Prostate gland (tissue), 2 donors: ENCODE measurements at regions not wholly inside any gene's neighbourhood (a gene's known extent, or its start where the extent isn't known, plus 50 kb on each side); places are given as distances from the start of the nearest gene placed in this dataset.
"Not testable (repeated sequence)": the region's sequence is repeated elsewhere in the genome, so short reads cannot be mapped to it uniquely, and the experiment has no call there.

Experiments
- DNase-seq: peaks from one replicate; pipeline ENCODE4 v3.0.0-alpha.2; 2019; ENCODE audit warnings: low spot score
- H3K27ac ChIP-seq, 2 donors: fragments of 200-600 bp; sonication (generic); 2 replicates each; pipeline ENCODE4 v1.5.1; 2017 to 2019
- H3K27me3 ChIP-seq: fragments of 200-600 bp; sonication (generic); replicated peaks from 2 replicates; pipeline ENCODE4 v1.5.1; 2019; ENCODE audit not compliant: insufficient read depth
- H3K36me3 ChIP-seq, 2 donors: fragments of 200-600 bp; sonication (generic); 1 replicate in 1 of 2; 2 replicates in 1 of 2; pipeline versions ENCODE4 v1.5.1 to v1.8.1; 2017 to 2019
- H3K4me1 ChIP-seq: fragments of 200-600 bp; sonication (generic); replicated peaks from 2 replicates; pipeline ENCODE4 v1.5.1; 2019
- H3K4me3 ChIP-seq, 2 donors: fragments of 200-600 bp; sonication (generic); 2 replicates each; pipeline ENCODE4 v1.5.1; 2017 to 2019
- H3K9me3 ChIP-seq: fragments of 200-600 bp; sonication (generic); 2 replicates; pipeline ENCODE4 v1.5.1; 2017
- CTCF ChIP-seq, 4 experiments: fragments of 200-600 bp in 2 of 4; fragments of 450-650 bp in 2 of 4; sonication (generic) in 2 of 4; IDR thresholded peaks; 1 replicate in 3 of 4; 2 replicates in 1 of 4; pipeline ENCODE4 v1.5.1; 2016 to 2019; ENCODE audit warnings: antibody characterized with exemption in 4 of 4, mild to moderate bottlenecking in 2 of 4, moderate library complexity in 2 of 4
- POLR2A ChIP-seq: fragments of 450-650 bp; IDR thresholded peaks from one replicate; pipeline ENCODE4 v1.6.1; 2016; ENCODE audit warnings: antibody characterized with exemption, mild to moderate bottlenecking
- POLR2AphosphoS5 ChIP-seq: sonication (generic); formaldehyde crosslinking; IDR thresholded peaks from one replicate; pipeline ENCODE4 v1.6.1; 2017; ENCODE audit warnings: antibody characterized with exemption
- WGBS: methylation state at CpG from one replicate; pipeline ENCODE4 v1.1.5; 2018; 5-methylcytosine and 5-hydroxymethylcytosine counted together
- intact Hi-C: fragments of 100-400 bp; cut with DNase I; formaldehyde crosslinking; loops from one replicate; pipeline ENCODE4 v1.14.2; 2022

- Histone ChIP-seq H3K27ac (no peak overlapping the region), H3K9me3 (no peaks in the 10 kb centered on the region), H3K36me3 (no peaks in the 10 kb centered on the region), H3K4me1 (peaks cover 4% of the 10 kb centered on the region), H3K27me3 (no peaks in the 10 kb centered on the region), H3K4me3 (no peak overlapping the region)
- TF ChIP-seq POLR2A: no peak
- no peak for TF ChIP-seq CTCF (IDR thresholded peaks at IDR 0.05)
- no peak for TF ChIP-seq POLR2AphosphoS5
- 100% methylated on average over 1 of the region's 1 CpG for WGBS
- no peak for DNase-seq
- intact Hi-C loops: no loop called here
Observed at GRCh38 chr20:17862171-17862570, 106.4 kb downstream of the SNX5 start.

- H3K4me3 ChIP-seq, DNase-seq, H3K9me3 ChIP-seq, H3K27me3 ChIP-seq, H3K27ac ChIP-seq, H3K36me3 ChIP-seq, intact Hi-C loops, H3K4me1 ChIP-seq: not testable (repeated sequence)
- 97% methylated on average over 9 of the region's 9 CpGs for WGBS
Observed at GRCh38 chr20:17861620-17862019, 107.0 kb downstream of the SNX5 start.

GRCh38 chr20:17860301-17861197 lies 108.0 kb downstream of the SNX5 start:
- WGBS: 90% methylated on average over 15 of the region's 15 CpGs
- intact Hi-C loops: no loop called here
- no peak overlapping the region for H3K4me3 ChIP-seq

GRCh38 chr20:17859616-17860232 lies 108.9 kb downstream of the SNX5 start:
- Histone ChIP-seq H3K9me3 (no peaks in the 10 kb centered on the region), H3K4me1 (peaks cover 4% of the 10 kb centered on the region), H3K36me3 (no peaks in the 10 kb centered on the region), H3K27me3 (no peaks in the 10 kb centered on the region), H3K27ac (no peak overlapping the region), H3K4me3 (no peak overlapping the region)
- intact Hi-C loops: no loop called here
- no peak for DNase-seq
- TF ChIP-seq POLR2A (no peak), CTCF (IDR thresholded peaks at IDR 0.05) (no peak), POLR2AphosphoS5 (no peak)
- 45% methylated on average over 20 of the region's 22 CpGs for WGBS

More at GRCh38 chr20:17860301-17861197, 108.0 kb downstream of the SNX5 start:
- DNase-seq: no peak
- no peak overlapping the region for H3K27ac ChIP-seq
- H3K27me3 ChIP-seq: no peaks in the 10 kb centered on the region
- H3K36me3 ChIP-seq: no peaks in the 10 kb centered on the region
- TF ChIP-seq CTCF (IDR thresholded peaks at IDR 0.05) (no peak), POLR2A (no peak), POLR2AphosphoS5 (no peak)
- H3K4me1 ChIP-seq: peaks cover 4% of the 10 kb centered on the region
- no peaks in the 10 kb centered on the region for H3K9me3 ChIP-seq

- 81% methylated on average over 7 of the region's 7 CpGs for WGBS
- intact Hi-C loops: no loop called here
Observed at GRCh38 chr20:17859002-17859615, 109.5 kb downstream of the SNX5 start.

More at GRCh38 chr20:17859002-17859615, 109.5 kb downstream of the SNX5 start:
- Histone ChIP-seq H3K27ac (no peak overlapping the region), H3K36me3 (no peaks in the 10 kb centered on the region), H3K27me3 (no peaks in the 10 kb centered on the region), H3K9me3 (no peaks in the 10 kb centered on the region), H3K4me1 (peaks cover 4% of the 10 kb centered on the region), H3K4me3 (no peak overlapping the region)
- no peak for DNase-seq
- no peak for TF ChIP-seq POLR2A
